K562 (cell line): ENCODE measurements at regions not wholly inside any gene's neighbourhood (a gene's known extent, or its start where the extent isn't known, plus 50 kb on each side); places are given as distances from the start of the nearest gene placed in this dataset.

Source experiments
- ATAC-seq: fragments of 200-7000 bp; cut with Tn5 transposase; 3 replicates; pipeline ENCODE4 v1.9.1; 2020; ENCODE audit warnings: moderate library complexity
- BruUV-seq: library from RNA; stranded (reverse); fragments of 400-500 nt; replicated peaks from 2 replicates; lab custom pipeline; 2021; lab: Mats Ljungman, UMichigan
- CTCF ChIA-PET: fragments of 300-600 bp; formaldehyde crosslinking; extraction: SDS; loops from one replicate; lab custom pipeline; 2021; ENCODE audit warnings: low intra/inter-chr PET ratio; lab: Yijun Ruan, JAX
- POLR2A ChIA-PET: fragments of 300-600, 350-650 bp; sonication (Branson Sonifier 250); formaldehyde crosslinking; extraction: SDS; loops from one replicate; lab custom pipeline; 2021; ENCODE audit warnings: antibody characterized with exemption, inconsistent platforms; lab: Yijun Ruan, JAX
- DNase-seq, 4 experiments: peaks; one replicate each; pipeline versions ENCODE4 v3.0.0 to v3.0.0-alpha.2; 2011 to 2018; ENCODE audit warnings: low spot score in 3 of 4, mixed read lengths in 3 of 4; ENCODE audit errors: extremely low read depth in 1 of 4
- FAIRE-seq: peaks from 2 replicates; lab custom pipeline; 2011; peaks lifted over from hg19 to GRCh38; lab: Jason Lieb, UNC
- H2AFZ ChIP-seq: 2 replicates; pipeline ENCODE4 v1.6.0; 2011; ENCODE audit warnings: low read depth, low read length, control low read depth, inconsistent platforms
- H3K27ac ChIP-seq: fragments of 200-600 bp; 3 replicates; pipeline ENCODE4 v1.8.0; 2011; ENCODE audit warnings: low read depth, mild to moderate bottlenecking, control low read depth, inconsistent platforms, low read length, moderate library complexity, mixed read lengths; ENCODE audit errors: extremely low read depth
- H3K27me3 ChIP-seq, 2 experiments: fragments of 300-600 bp in 1 of 2; 2 replicates in 1 of 2; 3 replicates in 1 of 2; pipeline versions ENCODE4 v1.6.0 to v1.8.0; 2011; ENCODE audit warnings: inconsistent platforms in 2 of 2, low read length in 2 of 2, mild to moderate bottlenecking in 1 of 2, mixed read lengths in 1 of 2, moderate library complexity in 1 of 2; ENCODE audit not compliant: control insufficient read depth in 2 of 2, insufficient read depth in 2 of 2
- H3K36me3 ChIP-seq: fragments of 300-600 bp; 3 replicates; pipeline ENCODE4 v1.8.0; 2011; ENCODE audit warnings: mild to moderate bottlenecking, low read length, inconsistent platforms; ENCODE audit not compliant: control insufficient read depth, insufficient read depth
- H3K4me1 ChIP-seq, 2 experiments: fragments of 200-600 bp in 1 of 2; replicated peaks in 1 of 2; 2 replicates in 1 of 2; 3 replicates in 1 of 2; pipeline versions ENCODE4 v1.5.1 to v1.8.0; 2011; ENCODE audit warnings: inconsistent platforms in 2 of 2, low read length in 2 of 2, mild to moderate bottlenecking in 1 of 2, mixed read lengths in 1 of 2, moderate library complexity in 1 of 2; ENCODE audit not compliant: control insufficient read depth in 2 of 2, insufficient read depth in 2 of 2
- H3K4me2 ChIP-seq: 2 replicates; pipeline ENCODE4 v1.6.1; 2011; ENCODE audit warnings: low read length, control low read depth, inconsistent platforms, mixed read lengths; ENCODE audit not compliant: insufficient read depth
- H3K4me3 ChIP-seq: fragments of 200-600 bp; sonication (generic), shearing (Covaris generic); 2 replicates; pipeline ENCODE4 v1.5.1; 2016; ENCODE audit warnings: control low read depth, inconsistent platforms
- H3K79me2 ChIP-seq: fragments of 200-600 bp; 3 replicates; pipeline ENCODE4 v1.8.0; 2011; ENCODE audit warnings: low read length, inconsistent platforms; ENCODE audit not compliant: control insufficient read depth, insufficient read depth
- H3K9ac ChIP-seq, 2 experiments: 2 replicates each; pipeline versions ENCODE4 v1.6.0 to v1.6.1; 2011; ENCODE audit warnings: low read depth in 2 of 2, low read length in 2 of 2, control low read depth in 1 of 2, inconsistent platforms in 1 of 2, mild to moderate bottlenecking in 1 of 2, mixed read lengths in 1 of 2; ENCODE audit not compliant: insufficient read depth in 1 of 2
- H3K9me1 ChIP-seq: one replicate; pipeline ENCODE4 v1.6.0; 2011; ENCODE audit warnings: inconsistent platforms, mild to moderate bottlenecking, low read length, moderate library complexity; ENCODE audit not compliant: control insufficient read depth, insufficient read depth
- H3K9me3 ChIP-seq: replicated peaks from 2 replicates; pipeline ENCODE4 v1.5.1; 2011; ENCODE audit warnings: low read depth, low read length, inconsistent platforms; ENCODE audit not compliant: control insufficient read depth, insufficient read depth
- H4K20me1 ChIP-seq: replicated peaks from 2 replicates; pipeline ENCODE4 v1.6.1; 2011; ENCODE audit warnings: low read length, inconsistent platforms, mixed read lengths; ENCODE audit not compliant: control insufficient read depth, insufficient read depth
- ARHGAP35 ChIP-seq: fragments of 450-650 bp; IDR thresholded peaks from 2 replicates; pipeline ENCODE4 v1.6.1; 2018; ENCODE audit not compliant: partially characterized antibody
- ATF7 ChIP-seq: fragments of 450-650 bp; IDR thresholded peaks from 2 replicates; pipeline ENCODE4 v1.7.1; 2014; ENCODE audit warnings: mild to moderate bottlenecking, moderate library complexity
- CBFA2T3 ChIP-seq: fragments of 450-650 bp; IDR thresholded peaks from 2 replicates; pipeline ENCODE4 v1.6.1; 2017
- ESRRA ChIP-seq: fragments of 450-650 bp; IDR thresholded peaks from 2 replicates; pipeline ENCODE4 v1.6.1; 2014; ENCODE audit warnings: low read depth, mild to moderate bottlenecking, moderate library complexity, borderline replicate concordance
- GTF2F1 ChIP-seq: IDR thresholded peaks from 2 replicates; pipeline ENCODE4 v1.6.1; 2011; ENCODE audit warnings: low read depth, low read length, improper control_type of control experiment
- HMG20A ChIP-seq: fragments of 450-650 bp; formaldehyde crosslinking; conservative IDR thresholded peaks from 2 replicates; pipeline ENCODE4 v1.4.0; 2020; ENCODE audit warnings: mild to moderate bottlenecking, mixed read lengths
- HMGN3 ChIP-seq: IDR thresholded peaks from 2 replicates; pipeline ENCODE4 v1.6.1; 2011; ENCODE audit warnings: borderline replicate concordance, low read depth, mild to moderate bottlenecking, mixed read lengths, low read length; ENCODE audit not compliant: insufficient read length; ENCODE audit errors: extremely low read depth
- JUND ChIP-seq, 2 experiments: IDR thresholded peaks; 2 replicates in 1 of 2; 3 replicates in 1 of 2; pipeline ENCODE4 v1.6.1; 2011; ENCODE audit warnings: borderline replicate concordance in 2 of 2, low read depth in 2 of 2, low read length in 2 of 2, improper control_type of control experiment in 1 of 2, missing biosample characterization in 1 of 2, missing genetic modification characterization in 1 of 2, missing genetic modification reagents in 1 of 2
- KLF1 ChIP-seq: fragments of 450-650 bp; IDR thresholded peaks from 2 replicates; pipeline ENCODE4 v1.6.1; 2016; ENCODE audit warnings: missing genetic modification characterization, missing compliant biosample characterization
- MEF2A ChIP-seq: IDR thresholded peaks from 2 replicates; pipeline ENCODE4 v1.6.1; 2011; ENCODE audit warnings: low read depth, mild to moderate bottlenecking, low read length, moderate library complexity; ENCODE audit not compliant: control insufficient read depth
- PCBP1 ChIP-seq: fragments of 200-400 bp; formaldehyde crosslinking; IDR thresholded peaks from 2 replicates; pipeline ENCODE4 v1.6.1; 2018; ENCODE audit warnings: mild to moderate bottlenecking, low read depth, low read length; ENCODE audit not compliant: poor library complexity, severe bottlenecking
- ZNF134 ChIP-seq: fragments of 250-450 bp; sonication (Bioruptor Pico); conservative IDR thresholded peaks from 2 replicates; pipeline ENCODE4 v1.4.0; 2020
- ZNF507 ChIP-seq: conservative IDR thresholded peaks from 2 replicates; pipeline ENCODE4 v1.6.1; 2017; ENCODE audit warnings: missing genetic modification characterization, missing compliant biosample characterization
- ZNF79 ChIP-seq: fragments of 250-450 bp; sonication (Bioruptor Pico); IDR thresholded peaks from 2 replicates; pipeline ENCODE4 v1.4.0; 2020; ENCODE audit warnings: low read depth, mild to moderate bottlenecking, moderate library complexity
- WGBS: fragments of 100-300 bp; shearing (Covaris generic); methylation state at CpG from one replicate; pipeline ENCODE4 v1.1.6; 2016; ENCODE audit warnings: low coverage, mixed read lengths; ENCODE audit not compliant: insufficient coverage; ENCODE audit errors: missing lambda C conversion rate; 5-methylcytosine and 5-hydroxymethylcytosine counted together
- in situ Hi-C: fragments of 300-500 bp; cut with MboI; formaldehyde crosslinking; loops from 4 replicates; pipeline ENCODE4 v1.15.0; 2018; ENCODE audit warnings: inconsistent platforms, mixed read lengths
- intact Hi-C: fragments of 100-400 bp; cut with micrococcal nuclease; formaldehyde crosslinking; loops from 2 replicates; pipeline ENCODE4 v1.14.2; 2022
- TF ChIP-seq, protein P1 (sequence below), 2 experiments: IDR thresholded peaks; 2 replicates each; pipeline ENCODE4 v1.6.1; 2011; ENCODE audit warnings: borderline replicate concordance in 1 of 2, control low read depth in 1 of 2, low read depth in 1 of 2, low read length in 1 of 2, mild to moderate bottlenecking in 1 of 2, mixed read lengths in 1 of 2, moderate library complexity in 1 of 2; ENCODE audit not compliant: insufficient read depth in 1 of 2, insufficient read length in 1 of 2, poor library complexity in 1 of 2, severe bottlenecking in 1 of 2; ENCODE audit errors: extremely low read depth in 1 of 2

DNA sequence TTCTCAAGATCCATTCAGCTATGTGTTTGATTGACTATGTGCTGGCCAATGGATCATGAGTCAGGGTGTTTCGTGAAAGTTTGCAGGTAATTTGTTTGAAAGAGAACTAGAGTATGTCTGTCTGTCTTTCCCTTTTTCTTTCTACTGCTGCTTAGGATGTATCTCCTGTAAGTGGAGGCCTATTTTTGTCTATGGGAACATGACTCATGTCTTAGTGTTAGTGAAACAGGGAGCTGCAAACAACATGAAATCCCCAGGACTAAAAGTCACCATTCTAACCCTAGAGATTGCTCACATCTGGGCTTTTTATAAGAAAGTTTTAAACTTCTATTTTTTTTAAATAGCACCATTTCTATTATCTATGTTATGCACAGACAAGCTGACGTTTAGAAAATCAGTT is 333.0 kb downstream of the CCER1 start (continued):
- TF ChIP-seq MEF2A, result no peak
- TF ChIP-seq CBFA2T3, result no peak
- no peak for TF ChIP-seq ESRRA
- TF ChIP-seq ZNF507, result no peak
- no peak for TF ChIP-seq PCBP1
- no peak for TF ChIP-seq ZNF134 (CRISPR knock-in tag)

DNA sequence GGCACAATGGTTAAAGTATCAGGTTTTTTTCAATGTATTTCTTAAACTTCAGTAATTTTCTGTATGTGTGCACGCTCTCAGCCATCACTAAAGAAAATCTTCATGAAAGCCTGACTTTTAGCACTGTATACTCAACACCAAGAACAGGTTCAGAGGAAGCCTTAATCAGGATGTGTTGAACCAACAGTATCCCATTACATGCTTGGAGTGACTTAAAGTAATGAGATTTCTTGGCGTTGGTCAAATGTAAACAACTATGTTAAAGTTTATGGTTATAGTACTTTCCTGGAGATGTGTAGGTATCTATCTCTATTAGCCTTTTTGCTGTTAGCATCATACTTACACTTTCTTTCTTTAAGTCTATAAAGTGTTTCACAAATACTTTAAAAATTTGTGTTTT is 335.0 kb downstream of the CCER1 start:
- WGBS, result 0% methylated on average over 2 of the region's 2 CpGs
- H3K79me2 ChIP-seq, result no peaks in the 10 kb centered on the region
- intact Hi-C loops, result no loop called here
- H3K27ac ChIP-seq, result no peak overlapping the region
- ATAC-seq, result no peak
- in situ Hi-C loops, result no loop called here
- H3K4me1 ChIP-seq, result no peaks in the 10 kb centered on the region
- CTCF ChIA-PET, result no interaction called here
- no TSS peak for BruUV-seq
- no peaks in the 10 kb centered on the region for H3K36me3 ChIP-seq
- FAIRE-seq, result no peak
- TF ChIP-seq ZNF79 (CRISPR knock-in tag) (no peak), ATF7 (no peak), GTF2F1 (no peak), KLF1 (no peak), JUND (IDR thresholded peaks at IDR 0.05; ENCODE audit: borderline replicate concordance, low read depth, low read length) (no peak), JUND (tag; IDR thresholded peaks at IDR 0.05; ENCODE audit: borderline replicate concordance, low read depth, low read length) (no peak), HMG20A (CRISPR knock-in tag) (no peak), ARHGAP35 (no peak), HMGN3 (no peak)
- TF ChIP-seq, protein P1, sequence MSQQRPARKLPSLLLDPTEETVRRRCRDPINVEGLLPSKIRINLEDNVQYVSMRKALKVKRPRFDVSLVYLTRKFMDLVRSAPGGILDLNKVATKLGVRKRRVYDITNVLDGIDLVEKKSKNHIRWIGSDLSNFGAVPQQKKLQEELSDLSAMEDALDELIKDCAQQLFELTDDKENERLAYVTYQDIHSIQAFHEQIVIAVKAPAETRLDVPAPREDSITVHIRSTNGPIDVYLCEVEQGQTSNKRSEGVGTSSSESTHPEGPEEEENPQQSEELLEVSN (IDR thresholded peaks at IDR 0.05; ENCODE audit: borderline replicate concordance in 1 of 2, extremely low read depth in 1 of 2, insufficient read depth in 1 of 2, insufficient read length in 1 of 2, low read depth in 1 of 2, low read length in 1 of 2, poor library complexity in 1 of 2, severe bottlenecking in 1 of 2), result no peak
- TF ChIP-seq, all 486 proteins: peak for 0
- Histone ChIP-seq H3K9me1 (no peaks in the 10 kb centered on the region), H3K4me2 (no peak overlapping the region), H3K4me3 (no peak overlapping the region), H3K9ac (no peak overlapping the region), H3K27me3 (no peaks in the 10 kb centered on the region), H2AFZ (no peak overlapping the region), H3K9me3 (no peaks in the 10 kb centered on the region), H4K20me1 (no peaks in the 10 kb centered on the region)
- DNase-seq, result no peak
- POLR2A ChIA-PET, result no interaction called here
